NCI-H146 treated with DMSO at 0.1 percent for 48 hours (cell line): ENCODE measurements at regions not wholly inside any gene's neighbourhood (a gene's known extent, or its start where the extent isn't known, plus 50 kb on each side); places are given as distances from the start of the nearest gene placed in this dataset.
"Not testable (repeated sequence)": the region's sequence is repeated elsewhere in the genome, so short reads cannot be mapped to it uniquely, and the experiment has no call there.

Experiments
- DNase-seq: peaks from one replicate; lab custom pipeline; 2025; ENCODE audit not compliant: unreplicated experiment; lab: John Stamatoyannopoulos, UW

GRCh38 chr10:109809954-109810353, 113.4 kb downstream of the XPNPEP1 start:
- DNase-seq = not testable (repeated sequence)

DNA sequence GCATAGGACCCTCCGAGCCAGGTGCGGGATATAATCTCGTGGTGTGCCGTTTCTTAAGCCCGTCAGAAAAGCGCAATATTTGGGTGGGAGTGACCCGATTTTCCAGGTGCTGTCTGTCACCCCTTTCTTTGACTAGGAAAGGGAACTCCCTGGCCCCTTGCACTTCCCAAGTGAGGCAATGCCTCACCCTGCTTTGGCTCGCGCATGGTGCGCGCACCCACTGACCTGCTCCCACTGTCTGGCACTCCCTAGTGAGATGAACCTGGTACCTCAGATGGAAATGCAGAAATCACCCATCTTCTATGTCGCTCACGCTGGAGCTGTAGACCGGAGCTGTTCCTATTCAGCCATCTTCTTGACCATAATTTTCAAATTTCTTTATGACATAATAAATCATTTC, 122.1 kb downstream of the XPNPEP1 start:
- not testable (repeated sequence) for DNase-seq

DNA sequence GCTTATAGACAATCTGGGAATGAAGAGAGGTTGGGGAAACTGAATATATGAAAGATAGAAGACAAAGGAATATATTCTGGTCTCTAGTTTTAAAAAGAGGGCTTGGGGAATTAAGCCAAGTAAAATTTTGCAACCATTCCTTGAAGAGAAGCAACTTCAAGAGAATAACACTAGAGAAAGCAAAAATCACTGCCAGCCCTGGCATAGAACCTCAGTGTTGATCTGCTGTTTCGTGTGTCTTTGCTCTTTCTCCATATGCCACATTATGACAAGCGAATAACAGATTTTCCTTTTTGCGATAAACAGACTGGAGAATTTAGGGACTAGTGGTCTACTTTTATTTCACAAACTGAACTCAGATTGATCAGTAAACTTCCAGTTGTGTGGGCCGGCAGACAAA, 132.7 kb downstream of the XPNPEP1 start:
- DNase-seq = no peak

GRCh38 chr10:109784236-109784635, 139.1 kb downstream of the XPNPEP1 start:
- DNase-seq = no peak

DNA sequence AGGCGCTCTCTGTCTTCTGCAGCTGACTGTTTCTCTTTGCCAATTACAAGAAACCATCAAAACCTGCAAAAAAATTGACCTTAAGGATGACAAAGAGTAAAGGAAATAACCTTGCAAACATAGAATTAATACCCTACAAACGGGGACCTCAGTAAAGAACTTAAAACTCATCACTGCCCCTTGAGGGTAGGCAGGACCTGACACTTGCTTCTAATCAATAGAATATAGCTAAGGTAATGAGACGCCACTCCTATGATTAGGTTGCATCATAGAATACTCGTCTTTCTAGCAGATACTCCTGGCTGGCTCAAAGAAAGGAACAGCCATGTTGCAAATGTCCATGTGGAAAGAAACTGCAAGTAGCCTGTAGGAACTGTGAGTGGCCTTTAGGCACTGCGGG, 140.0 kb downstream of the XPNPEP1 start:
- DNase-seq = no peak

GRCh38 chr10:109780997-109781396, 142.3 kb downstream of the XPNPEP1 start:
- DNase-seq = no peak

DNA sequence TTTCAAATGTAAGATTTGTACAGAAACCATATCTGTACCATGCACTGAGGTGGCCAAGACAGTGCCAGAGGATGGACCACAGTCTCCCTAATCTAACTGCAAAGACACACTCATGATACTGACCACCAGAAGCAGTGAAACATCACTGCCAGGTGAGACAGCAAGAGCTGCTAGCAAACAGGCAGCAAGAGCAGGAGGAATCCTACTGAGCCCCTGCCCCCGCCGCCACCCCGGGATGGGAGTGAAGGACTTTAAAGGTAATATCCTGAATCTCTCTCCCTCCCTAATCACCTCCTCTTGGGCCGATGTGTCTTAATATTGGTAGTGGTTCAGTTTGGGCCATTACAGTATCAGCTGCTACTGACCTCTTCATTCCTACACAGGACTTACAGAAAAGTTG, 144.3 kb downstream of the XPNPEP1 start:
- no peak for DNase-seq

GRCh38 chr10:109774121-109774440, 149.2 kb downstream of the XPNPEP1 start:
- DNase-seq = no peak

DNA sequence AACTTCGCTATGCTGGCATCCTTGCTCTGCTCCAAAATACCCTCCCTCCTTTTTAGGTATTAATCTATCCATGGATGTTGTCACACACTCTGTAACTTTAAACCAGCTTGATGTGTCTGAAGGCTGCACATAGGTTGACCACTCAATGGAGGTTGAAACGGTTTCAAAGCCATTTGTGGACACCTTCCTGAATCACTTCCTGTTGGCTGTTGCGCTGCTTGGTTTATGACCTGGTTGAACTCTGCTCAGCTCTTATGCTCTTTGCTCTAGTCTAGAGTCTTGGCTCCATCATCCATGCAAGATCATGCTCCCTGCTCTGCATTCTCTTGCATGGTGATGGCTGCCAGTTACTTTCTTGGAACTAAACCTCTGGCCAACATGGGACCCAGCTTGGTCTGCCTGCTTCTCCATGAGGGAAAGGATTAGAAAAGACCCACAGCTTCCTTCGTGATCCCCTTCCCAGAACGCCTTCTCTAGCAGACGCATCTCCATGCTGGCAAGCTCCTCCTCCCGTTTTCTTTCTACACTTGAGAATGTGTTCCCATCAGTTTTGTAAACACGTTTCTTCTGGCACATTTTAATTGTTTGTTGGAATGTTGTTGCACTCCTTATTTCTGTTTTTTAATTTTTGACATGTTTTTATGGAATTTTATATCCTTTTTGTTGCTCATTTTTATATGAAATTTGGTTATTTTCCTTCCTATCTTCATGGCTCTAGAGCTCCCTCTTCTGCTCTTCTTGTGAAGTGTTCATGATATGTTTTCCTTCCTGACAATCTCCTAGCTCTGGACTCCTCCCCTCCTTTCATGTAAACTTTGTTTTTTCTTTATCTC, 149.8 kb downstream of the XPNPEP1 start:
- DNase-seq = no peak

DNA sequence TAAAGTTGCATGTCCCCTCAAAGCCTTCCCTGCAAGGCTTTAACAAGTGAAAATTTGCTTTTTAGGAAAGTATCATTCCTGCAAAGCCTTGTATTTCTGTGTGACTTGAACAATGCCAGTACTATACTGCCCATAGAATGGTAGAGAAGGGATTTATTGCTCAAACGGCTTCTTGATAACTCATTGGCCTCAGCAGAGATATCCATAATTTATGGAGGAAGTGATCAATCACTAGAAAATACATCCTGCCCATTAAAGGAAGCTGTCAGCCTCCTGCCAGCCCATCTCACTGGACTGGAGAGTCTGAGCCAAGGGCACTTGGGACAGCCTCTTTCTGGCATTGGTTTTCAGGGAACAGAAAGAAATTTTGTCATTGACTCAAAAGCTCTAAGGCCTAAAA, 152.6 kb downstream of the XPNPEP1 start:
- no peak for DNase-seq

DNA sequence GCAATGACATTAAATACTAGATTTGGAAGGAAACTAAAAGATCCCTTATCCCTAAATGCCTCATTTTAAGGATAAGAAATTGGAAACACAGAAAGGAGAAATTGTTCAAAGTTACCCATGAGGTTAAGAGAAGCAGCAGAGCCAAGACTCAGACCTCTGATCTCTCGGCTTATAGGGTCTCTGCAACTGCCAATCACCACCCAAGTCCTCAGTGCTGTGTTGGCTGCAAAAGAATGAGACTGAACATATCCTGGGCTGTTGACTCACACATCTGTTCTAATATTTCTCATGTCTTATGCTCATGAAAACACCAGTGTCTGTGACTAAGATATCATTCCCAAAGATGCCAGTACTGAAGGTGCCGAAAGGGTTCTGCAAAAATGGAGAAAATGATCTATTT, 153.3 kb downstream of the XPNPEP1 start:
- DNase-seq = no peak

GRCh38 chr10:109765838-109766237, 157.5 kb downstream of the XPNPEP1 start:
- no peak for DNase-seq

DNA sequence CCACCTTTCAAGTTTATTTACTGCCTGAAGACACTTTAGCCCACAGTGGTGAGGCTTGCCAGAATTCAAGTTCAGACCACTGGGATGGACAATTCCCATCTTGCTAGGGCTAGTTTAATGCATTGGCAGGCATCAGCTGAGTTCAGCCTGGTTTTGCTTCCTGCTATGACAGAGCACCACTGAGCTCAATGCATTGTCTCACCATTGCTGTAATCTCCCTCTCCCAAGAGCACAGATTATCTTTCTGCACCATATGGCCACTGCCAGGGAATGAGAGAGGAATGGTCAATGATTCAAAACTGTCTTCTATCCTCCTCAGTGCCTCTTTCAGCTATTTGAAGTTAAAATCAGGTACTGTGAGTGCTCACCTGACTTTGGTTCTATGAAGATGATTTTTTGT, 160.8 kb downstream of the XPNPEP1 start:
- no peak for DNase-seq

- not testable (repeated sequence) for DNase-seq
These were observed 165.6 kb downstream of the XPNPEP1 start for GRCh38 chr10:109757670-109758069.

- DNase-seq = no peak
These were observed 176.4 kb downstream of the XPNPEP1 start for GRCh38 chr10:109746861-109747260.

GRCh38 chr10:109744020-109744419, 179.3 kb downstream of the XPNPEP1 start:
- no peak for DNase-seq

GRCh38 chr10:109743574-109743973, 179.7 kb downstream of the XPNPEP1 start:
- no peak for DNase-seq

GRCh38 chr10:109743146-109743545, 180.2 kb downstream of the XPNPEP1 start:
- no peak for DNase-seq

GRCh38 chr10:109741712-109742111, 181.6 kb downstream of the XPNPEP1 start:
- no peak for DNase-seq

DNA sequence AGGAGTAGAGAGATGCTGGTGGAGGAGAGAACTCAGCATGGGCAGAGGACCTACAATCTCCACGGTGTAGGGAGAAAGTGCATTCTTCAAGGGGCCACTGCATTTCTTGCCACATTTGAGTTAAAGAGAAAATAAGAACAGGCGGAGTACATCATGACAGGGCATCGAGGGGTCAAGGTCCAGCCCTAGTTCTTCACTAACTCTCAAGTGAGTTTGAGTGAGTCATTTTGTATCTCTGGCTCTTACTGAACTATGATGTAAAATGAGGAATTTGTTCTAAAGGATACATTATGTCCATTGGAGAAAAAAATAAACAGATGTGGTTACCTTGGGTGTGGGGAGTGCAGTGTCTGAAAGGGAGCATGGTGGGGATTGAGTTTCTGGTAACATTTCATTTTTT, 182.9 kb downstream of the XPNPEP1 start:
- no peak for DNase-seq

GRCh38 chr10:109737626-109738025, 185.7 kb downstream of the XPNPEP1 start:
- DNase-seq = no peak

DNA sequence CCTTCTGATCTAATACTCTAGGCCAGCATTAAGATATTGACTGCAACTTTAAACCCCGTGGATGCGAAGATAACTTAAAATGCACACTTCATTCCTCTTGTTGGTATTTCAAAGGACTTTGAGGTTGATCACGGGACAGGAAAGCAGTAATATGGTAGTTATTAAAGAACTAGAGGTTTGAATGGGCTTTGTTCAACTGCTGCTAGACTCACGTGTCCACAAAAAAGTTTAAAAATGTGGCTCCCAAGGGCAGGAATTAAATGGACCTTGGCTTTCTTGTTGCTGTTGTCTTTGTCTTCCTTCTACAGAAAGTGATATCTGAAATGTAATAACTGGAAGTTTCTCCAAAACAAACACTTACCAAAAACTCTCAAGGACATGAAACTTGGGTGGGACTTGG, 186.3 kb downstream of the XPNPEP1 start:
- DNase-seq = no peak

- no peak for DNase-seq
These were observed 187.5 kb downstream of the XPNPEP1 start for GRCh38 chr10:109735776-109736175.
